ENCODE measurements at regions not wholly inside any gene's neighbourhood (a gene's known extent, or its start where the extent isn't known, plus 50 kb on each side); places are given as distances from the start of the nearest gene placed in this dataset.

DNA sequence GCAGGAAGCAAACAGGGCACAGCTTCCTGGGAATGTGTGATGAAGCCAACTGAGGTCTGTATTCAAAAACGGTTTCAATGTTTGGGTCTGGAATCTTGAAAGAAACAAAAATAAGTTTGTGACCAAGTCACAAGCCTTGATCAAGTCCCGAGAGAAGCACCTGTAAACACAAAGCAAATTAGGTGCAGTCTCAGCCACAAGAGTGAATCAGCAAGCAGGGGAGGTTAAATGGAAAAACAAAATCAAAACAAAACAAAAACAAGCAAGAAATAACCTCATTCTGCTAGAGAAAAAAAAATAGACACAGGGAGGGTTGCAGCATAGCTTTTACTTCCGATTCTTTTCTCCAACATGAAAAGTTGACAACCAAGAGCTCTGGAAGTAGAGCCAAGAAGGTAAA is 201.7 kb downstream of the CLIC5 start:
- no peak overlapping the region for H3K27ac ChIP-seq (ENCODE audit: low read depth, low read length)
- H3K27me3 ChIP-seq (ENCODE audit: control insufficient read depth in 3 of 3, insufficient read depth in 3 of 3, low read length in 3 of 3) = peaks cover 0 to 3% (median 0%) of the 10 kb centered on the region in 3 donors
- H3K4me3 ChIP-seq (ENCODE audit: low read length in 3 of 3) = no peak overlapping the region
- no peaks in the 10 kb centered on the region for H3K9me3 ChIP-seq (ENCODE audit: control insufficient read depth in 3 of 3, low read length in 3 of 3)
- no peak overlapping the region for H3K9ac ChIP-seq (ENCODE audit: low read depth in 1 of 3, low read length in 3 of 3)
- H3K36me3 ChIP-seq (ENCODE audit: control insufficient read depth in 3 of 3, insufficient read depth in 3 of 3, low read length in 3 of 3) = no peaks in the 10 kb centered on the region
- peaks cover 0 to 10% (median 7%) of the 10 kb centered on the region in 3 donors for H3K4me1 ChIP-seq (ENCODE audit: control insufficient read depth in 3 of 3, insufficient read depth in 3 of 3, low read length in 3 of 3)

GRCh38 chr6:45812922-45813321 is 202.7 kb downstream of the CLIC5 start:
- no peak overlapping the region for H3K9ac ChIP-seq (ENCODE audit: low read depth in 1 of 3, low read length in 3 of 3)
- H3K9me3 ChIP-seq (ENCODE audit: control insufficient read depth in 3 of 3, low read length in 3 of 3) = no peaks in the 10 kb centered on the region
- peaks cover 0 to 3% (median 0%) of the 10 kb centered on the region in 3 donors for H3K27me3 ChIP-seq (ENCODE audit: control insufficient read depth in 3 of 3, insufficient read depth in 3 of 3, low read length in 3 of 3)
- H3K36me3 ChIP-seq (ENCODE audit: control insufficient read depth in 3 of 3, insufficient read depth in 3 of 3, low read length in 3 of 3) = no peaks in the 10 kb centered on the region
- H3K4me3 ChIP-seq (ENCODE audit: low read length in 3 of 3) = no peak overlapping the region
- H3K27ac ChIP-seq (ENCODE audit: low read depth, low read length) = no peak overlapping the region
- H3K4me1 ChIP-seq (ENCODE audit: control insufficient read depth in 3 of 3, insufficient read depth in 3 of 3, low read length in 3 of 3) = peaks cover 0 to 10% (median 7%) of the 10 kb centered on the region in 3 donors

GRCh38 chr6:45808917-45809316 is 206.7 kb downstream of the CLIC5 start:
- no peak overlapping the region for H3K9ac ChIP-seq (ENCODE audit: low read depth in 1 of 3, low read length in 3 of 3)
- peaks cover 0 to 7% (median 5%) of the 10 kb centered on the region in 3 donors for H3K4me1 ChIP-seq (ENCODE audit: control insufficient read depth in 3 of 3, insufficient read depth in 3 of 3, low read length in 3 of 3)
- H3K27me3 ChIP-seq (ENCODE audit: control insufficient read depth in 3 of 3, insufficient read depth in 3 of 3, low read length in 3 of 3) = peaks cover 0 to 3% (median 0%) of the 10 kb centered on the region in 3 donors
- no peak overlapping the region for H3K27ac ChIP-seq (ENCODE audit: low read depth, low read length)
- H3K9me3 ChIP-seq (ENCODE audit: control insufficient read depth in 3 of 3, low read length in 3 of 3) = no peaks in the 10 kb centered on the region
- H3K36me3 ChIP-seq (ENCODE audit: control insufficient read depth in 3 of 3, insufficient read depth in 3 of 3, low read length in 3 of 3) = no peaks in the 10 kb centered on the region
- H3K4me3 ChIP-seq (ENCODE audit: low read length in 3 of 3) = no peak overlapping the region

- no peak overlapping the region for H3K9ac ChIP-seq (ENCODE audit: low read depth in 1 of 3, low read length in 3 of 3)
- H3K4me3 ChIP-seq (ENCODE audit: low read length in 3 of 3) = no peak overlapping the region
Measured at GRCh38 chr6:45808042-45808645, 207.5 kb downstream of the CLIC5 start.

DNA sequence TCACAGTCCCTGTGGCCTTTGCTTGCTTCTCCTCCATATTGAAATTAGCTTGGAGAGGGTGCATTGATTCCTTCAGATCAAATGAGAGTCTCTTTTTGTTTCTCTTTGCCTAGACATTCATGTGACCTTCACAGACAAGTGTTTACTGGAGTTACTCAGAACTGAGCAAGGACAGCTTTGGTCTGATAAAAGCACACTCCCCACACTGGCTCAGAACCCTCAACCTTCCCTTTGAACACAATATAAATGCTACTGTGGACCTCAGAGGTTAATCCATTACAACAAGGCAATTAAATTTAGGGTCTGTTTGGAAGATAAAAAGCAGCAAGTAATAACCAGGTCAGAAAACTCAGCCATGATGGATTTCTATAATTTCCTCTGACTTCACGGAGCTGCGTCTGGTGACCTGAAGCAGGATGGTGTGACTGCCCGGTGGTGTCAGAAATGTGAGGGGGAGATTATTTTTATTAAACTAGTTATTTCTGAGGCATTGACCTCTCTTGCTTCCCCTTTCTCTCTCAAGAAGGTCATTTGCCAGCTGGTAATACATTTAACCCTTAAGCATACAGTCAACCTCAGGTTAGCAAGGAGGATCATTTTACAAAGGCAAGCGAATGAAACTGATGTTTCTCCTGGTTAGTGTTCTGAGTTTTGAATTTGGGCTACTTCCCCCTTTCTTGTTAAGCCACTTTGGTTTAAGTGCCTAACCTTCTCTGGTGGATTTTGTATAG is 208.2 kb downstream of the CLIC5 start:
- H3K4me1 ChIP-seq (ENCODE audit: control insufficient read depth in 3 of 3, insufficient read depth in 3 of 3, low read length in 3 of 3) = no peaks in the 10 kb centered on the region
- H3K4me3 ChIP-seq (ENCODE audit: low read length in 3 of 3) = no peak overlapping the region
- H3K27me3 ChIP-seq (ENCODE audit: control insufficient read depth in 3 of 3, insufficient read depth in 3 of 3, low read length in 3 of 3) = peaks cover 0 to 3% (median 0%) of the 10 kb centered on the region in 3 donors
- no peak overlapping the region for H3K27ac ChIP-seq (ENCODE audit: low read depth, low read length)
- no peak overlapping the region for H3K9ac ChIP-seq (ENCODE audit: low read depth in 1 of 3, low read length in 3 of 3)
- no peaks in the 10 kb centered on the region for H3K36me3 ChIP-seq (ENCODE audit: control insufficient read depth in 3 of 3, insufficient read depth in 3 of 3, low read length in 3 of 3)
- no peaks in the 10 kb centered on the region for H3K9me3 ChIP-seq (ENCODE audit: control insufficient read depth in 3 of 3, low read length in 3 of 3)

More at GRCh38 chr6:45808042-45808645, 207.5 kb downstream of the CLIC5 start:
- peaks cover 0 to 4% (median 4%) of the 10 kb centered on the region in 3 donors for H3K4me1 ChIP-seq (ENCODE audit: control insufficient read depth in 3 of 3, insufficient read depth in 3 of 3, low read length in 3 of 3)
- no peak overlapping the region for H3K27ac ChIP-seq (ENCODE audit: low read depth, low read length)
- H3K27me3 ChIP-seq (ENCODE audit: control insufficient read depth in 3 of 3, insufficient read depth in 3 of 3, low read length in 3 of 3) = peaks cover 0 to 3% (median 0%) of the 10 kb centered on the region in 3 donors
- H3K36me3 ChIP-seq (ENCODE audit: control insufficient read depth in 3 of 3, insufficient read depth in 3 of 3, low read length in 3 of 3) = no peaks in the 10 kb centered on the region
- H3K9me3 ChIP-seq (ENCODE audit: control insufficient read depth in 3 of 3, low read length in 3 of 3) = no peaks in the 10 kb centered on the region

DNA sequence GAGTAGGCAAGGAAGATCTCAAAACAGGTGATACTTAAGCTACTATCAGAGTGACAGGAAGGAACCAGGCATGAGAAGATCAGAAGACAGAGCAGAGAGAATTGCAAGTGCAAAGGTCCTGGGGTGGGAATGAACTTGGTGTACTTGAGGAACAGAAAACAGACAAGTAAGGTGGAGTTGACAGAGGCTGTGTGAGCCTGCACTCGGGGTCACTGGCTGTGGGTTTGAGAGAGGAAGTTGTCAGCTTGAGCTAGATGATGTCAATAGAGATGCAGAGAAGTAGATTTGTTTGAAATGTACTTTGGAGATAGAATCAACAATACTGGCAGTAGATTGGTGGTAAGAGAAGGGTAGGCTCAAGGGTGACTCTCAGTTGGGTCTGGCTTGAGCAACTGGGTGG is 209.5 kb downstream of the CLIC5 start:
- Histone ChIP-seq H3K4me3 (ENCODE audit: low read length in 3 of 3) (no peak overlapping the region), H3K27ac (ENCODE audit: low read depth, low read length) (no peak overlapping the region), H3K4me1 (ENCODE audit: control insufficient read depth in 3 of 3, insufficient read depth in 3 of 3, low read length in 3 of 3) (no peaks in the 10 kb centered on the region), H3K9ac (ENCODE audit: low read depth in 1 of 3, low read length in 3 of 3) (no peak overlapping the region), H3K9me3 (ENCODE audit: control insufficient read depth in 3 of 3, low read length in 3 of 3) (no peaks in the 10 kb centered on the region), H3K27me3 (ENCODE audit: control insufficient read depth in 3 of 3, insufficient read depth in 3 of 3, low read length in 3 of 3) (peaks cover 0 to 2% (median 0%) of the 10 kb centered on the region in 3 donors), H3K36me3 (ENCODE audit: control insufficient read depth in 3 of 3, insufficient read depth in 3 of 3, low read length in 3 of 3) (no peaks in the 10 kb centered on the region)

- Histone ChIP-seq H3K36me3 (ENCODE audit: control insufficient read depth in 3 of 3, insufficient read depth in 3 of 3, low read length in 3 of 3) (no peaks in the 10 kb centered on the region), H3K27me3 (ENCODE audit: control insufficient read depth in 3 of 3, insufficient read depth in 3 of 3, low read length in 3 of 3) (no peaks in the 10 kb centered on the region), H3K4me3 (ENCODE audit: low read length in 3 of 3) (no peak overlapping the region), H3K9me3 (ENCODE audit: control insufficient read depth in 3 of 3, low read length in 3 of 3) (no peaks in the 10 kb centered on the region), H3K27ac (ENCODE audit: low read depth, low read length) (no peak overlapping the region), H3K4me1 (ENCODE audit: control insufficient read depth in 3 of 3, insufficient read depth in 3 of 3, low read length in 3 of 3) (no peaks in the 10 kb centered on the region), H3K9ac (ENCODE audit: low read depth in 1 of 3, low read length in 3 of 3) (no peak overlapping the region)
Measured at GRCh38 chr6:45803071-45803470, 212.6 kb downstream of the CLIC5 start.

DNA sequence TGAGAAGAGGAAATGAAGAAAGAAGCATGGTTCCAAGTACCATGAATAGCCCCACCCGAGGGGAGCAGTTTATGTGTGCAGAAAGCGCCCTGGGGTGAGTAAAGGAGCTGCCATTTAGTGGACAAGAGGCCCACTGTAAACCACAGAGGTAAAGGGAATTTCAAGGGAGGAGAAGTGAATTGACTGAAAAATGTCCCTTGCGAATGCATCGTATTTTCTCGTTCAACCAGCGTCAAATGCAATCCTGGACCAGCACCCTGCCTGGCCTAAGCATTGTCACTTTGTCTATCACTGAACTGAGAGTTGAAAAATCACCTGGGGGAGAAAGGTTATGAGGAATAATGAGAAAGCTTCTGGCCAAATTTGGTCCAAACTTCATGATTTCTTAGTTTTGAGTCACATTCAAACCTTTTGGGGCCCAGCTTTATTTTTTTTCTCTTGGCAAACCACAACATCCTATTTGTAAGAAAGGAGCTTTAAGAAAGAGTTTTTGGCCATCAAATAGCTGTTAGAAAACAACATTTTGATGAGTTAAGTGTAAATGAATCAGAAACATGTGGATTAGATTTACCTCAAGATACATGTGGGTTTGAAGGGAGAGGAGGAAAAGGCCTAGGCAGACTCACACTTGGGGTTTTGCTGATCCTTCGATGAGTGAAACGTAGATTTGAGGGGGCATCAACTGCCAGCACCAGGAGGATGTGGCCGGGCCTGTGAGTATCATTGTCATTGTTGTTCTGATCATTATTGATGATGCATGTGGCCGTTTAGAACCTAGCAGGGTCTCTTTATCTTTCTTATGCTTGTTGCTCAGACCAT is 214.0 kb downstream of the CLIC5 start:
- Histone ChIP-seq H3K9ac (ENCODE audit: low read depth in 1 of 3, low read length in 3 of 3) (no peak overlapping the region), H3K4me3 (ENCODE audit: low read length in 3 of 3) (no peak overlapping the region), H3K4me1 (ENCODE audit: control insufficient read depth in 3 of 3, insufficient read depth in 3 of 3, low read length in 3 of 3) (no peaks in the 10 kb centered on the region), H3K36me3 (ENCODE audit: control insufficient read depth in 3 of 3, insufficient read depth in 3 of 3, low read length in 3 of 3) (no peaks in the 10 kb centered on the region), H3K27ac (ENCODE audit: low read depth, low read length) (no peak overlapping the region), H3K9me3 (ENCODE audit: control insufficient read depth in 3 of 3, low read length in 3 of 3) (no peaks in the 10 kb centered on the region), H3K27me3 (ENCODE audit: control insufficient read depth in 3 of 3, insufficient read depth in 3 of 3, low read length in 3 of 3) (no peaks in the 10 kb centered on the region)

GRCh38 chr6:45800911-45801310 is 214.7 kb downstream of the CLIC5 start:
- H3K9me3 ChIP-seq (ENCODE audit: control insufficient read depth in 3 of 3, low read length in 3 of 3) = no peaks in the 10 kb centered on the region
- no peak overlapping the region for H3K27ac ChIP-seq (ENCODE audit: low read depth, low read length)
- no peaks in the 10 kb centered on the region for H3K4me1 ChIP-seq (ENCODE audit: control insufficient read depth in 3 of 3, insufficient read depth in 3 of 3, low read length in 3 of 3)
- no peaks in the 10 kb centered on the region for H3K27me3 ChIP-seq (ENCODE audit: control insufficient read depth in 3 of 3, insufficient read depth in 3 of 3, low read length in 3 of 3)
- H3K4me3 ChIP-seq (ENCODE audit: low read length in 3 of 3) = no peak overlapping the region
- H3K36me3 ChIP-seq (ENCODE audit: control insufficient read depth in 3 of 3, insufficient read depth in 3 of 3, low read length in 3 of 3) = no peaks in the 10 kb centered on the region
- H3K9ac ChIP-seq (ENCODE audit: low read depth in 1 of 3, low read length in 3 of 3) = no peak overlapping the region

DNA sequence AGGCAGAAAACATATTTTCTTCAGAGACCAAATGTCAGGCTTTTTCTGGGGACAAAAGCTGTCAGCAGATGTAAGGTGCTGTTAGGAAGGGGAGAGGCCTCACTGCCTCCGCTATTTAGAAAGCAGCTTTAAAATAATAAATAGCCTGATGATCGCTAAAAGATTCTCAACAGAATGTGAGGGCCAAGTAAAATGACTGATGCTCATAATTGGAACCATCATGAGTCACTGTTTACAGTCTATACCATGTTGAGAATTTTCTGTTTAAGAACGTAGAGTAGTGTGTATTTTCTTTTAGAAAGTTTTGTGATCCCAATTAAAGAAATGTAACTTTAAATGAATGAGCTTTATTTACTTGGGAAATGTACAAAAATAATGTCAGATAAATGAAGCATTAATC is 220.0 kb downstream of the CLIC5 start:
- Histone ChIP-seq H3K27me3 (ENCODE audit: control insufficient read depth in 3 of 3, insufficient read depth in 3 of 3, low read length in 3 of 3) (no peaks in the 10 kb centered on the region), H3K9me3 (ENCODE audit: control insufficient read depth in 3 of 3, low read length in 3 of 3) (no peaks in the 10 kb centered on the region), H3K36me3 (ENCODE audit: control insufficient read depth in 3 of 3, insufficient read depth in 3 of 3, low read length in 3 of 3) (no peaks in the 10 kb centered on the region), H3K4me3 (ENCODE audit: low read length in 3 of 3) (no peak overlapping the region), H3K9ac (ENCODE audit: low read depth in 1 of 3, low read length in 3 of 3) (no peak overlapping the region), H3K4me1 (ENCODE audit: control insufficient read depth in 3 of 3, insufficient read depth in 3 of 3, low read length in 3 of 3) (peaks cover 0 to 2% (median 0%) of the 10 kb centered on the region in 3 donors), H3K27ac (ENCODE audit: low read depth, low read length) (no peak overlapping the region)

All from skeletal muscle tissue (tissue), 3 donors.